Dermis microvascular lymphatic vessel endothelial cell (primary cell): ENCODE measurements at regions not wholly inside any gene's neighbourhood (a gene's known extent, or its start where the extent isn't known, plus 50 kb on each side); places are given as distances from the start of the nearest gene placed in this dataset.

Experiments used
- DNase-seq, 2 donors: peaks; one replicate each; pipeline versions ENCODE4 v3.0.0 to v3.0.0-alpha.2; 2010; ENCODE audit warnings: low read depth in 2 of 2

GRCh38 chr13:85742355-85742754, 56.9 kb downstream of the SLITRK6 start:
- DNase-seq = no peak

DNA sequence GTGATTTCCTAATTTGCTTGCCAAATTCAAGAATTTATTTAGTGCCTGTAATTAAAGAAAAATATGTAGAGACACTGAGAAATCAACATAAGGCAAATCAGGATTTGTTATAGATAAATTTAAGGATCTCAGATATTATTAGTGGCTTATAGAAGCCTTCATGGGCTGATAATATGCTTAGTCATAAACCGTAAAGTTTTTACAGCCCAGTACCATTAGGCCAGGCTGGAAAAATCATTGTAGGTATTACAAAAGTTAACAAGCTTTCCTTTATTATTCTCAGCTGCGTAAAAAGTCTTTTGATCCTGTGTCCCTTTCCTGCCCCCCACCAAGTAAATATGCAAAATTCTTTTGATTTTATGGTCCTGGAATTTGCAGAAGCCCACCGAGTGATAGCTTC, 58.2 kb downstream of the SLITRK6 start:
- no peak for DNase-seq

DNA sequence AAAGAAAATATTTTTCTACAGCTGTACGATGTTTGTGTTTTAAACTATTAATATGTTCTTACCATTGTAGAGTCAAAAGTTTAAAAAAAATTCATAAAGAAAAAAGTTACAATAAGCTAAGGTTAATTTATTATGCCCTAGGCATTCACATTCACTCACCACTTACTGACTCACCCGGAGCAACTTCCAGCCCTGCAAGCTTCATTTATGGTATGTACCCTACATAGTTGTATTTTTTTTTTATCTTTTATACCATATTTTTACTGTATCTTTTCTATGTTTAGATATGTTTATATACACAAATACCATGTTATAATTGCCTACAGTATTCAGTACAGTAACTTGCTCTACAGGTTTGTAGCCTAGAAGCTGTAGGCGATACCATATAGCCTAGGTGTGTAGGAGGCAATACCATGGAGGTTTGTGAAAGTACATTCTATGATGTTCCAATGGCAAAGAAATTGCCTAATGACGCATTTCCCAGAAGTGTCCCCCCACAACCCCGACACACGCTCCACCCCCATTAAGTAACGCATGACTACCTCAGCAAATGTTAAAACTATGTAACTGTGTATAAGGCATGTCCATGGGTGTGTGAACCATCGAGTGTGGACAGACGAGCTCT, 60.4 kb downstream of the SLITRK6 start:
- no peak for DNase-seq

DNA sequence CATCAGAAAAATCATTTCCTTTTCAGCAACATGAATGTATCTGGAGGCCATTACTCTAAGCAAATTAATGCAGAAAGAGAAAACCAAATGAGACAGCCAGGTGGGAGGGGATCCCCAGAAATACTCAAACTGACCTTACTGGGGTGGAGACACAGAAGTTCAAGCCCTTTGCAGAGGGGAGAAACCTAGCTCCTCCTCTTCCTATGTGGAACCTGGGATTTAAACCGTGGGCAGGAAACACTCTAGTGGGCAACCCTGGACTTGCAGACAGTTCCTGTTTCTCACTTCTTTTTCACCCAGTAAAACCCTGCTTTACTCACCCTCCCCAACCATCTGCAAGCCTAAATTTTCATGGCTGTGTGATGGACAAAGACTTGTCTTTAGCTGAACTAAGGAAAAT, 61.3 kb downstream of the SLITRK6 start:
- DNase-seq = no peak

DNA sequence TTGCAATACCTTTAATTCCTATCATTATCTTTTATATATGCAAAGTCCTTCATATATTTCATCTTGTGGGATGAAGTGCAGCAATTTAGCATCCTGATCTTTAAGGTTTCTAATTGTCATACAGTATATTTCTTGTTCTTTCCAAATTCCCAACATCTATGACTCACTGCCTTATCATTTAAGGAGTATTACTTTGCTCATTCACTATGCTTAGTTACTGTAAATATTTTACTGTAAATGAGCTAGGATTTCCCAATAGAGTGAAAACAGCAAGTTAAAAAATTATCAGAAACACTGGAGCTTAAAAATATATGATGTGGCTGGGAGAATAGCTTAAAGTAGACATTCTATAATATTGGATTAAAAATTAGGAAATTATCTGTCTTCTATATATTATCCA, 69.9 kb downstream of the SLITRK6 start:
- no peak for DNase-seq

DNA sequence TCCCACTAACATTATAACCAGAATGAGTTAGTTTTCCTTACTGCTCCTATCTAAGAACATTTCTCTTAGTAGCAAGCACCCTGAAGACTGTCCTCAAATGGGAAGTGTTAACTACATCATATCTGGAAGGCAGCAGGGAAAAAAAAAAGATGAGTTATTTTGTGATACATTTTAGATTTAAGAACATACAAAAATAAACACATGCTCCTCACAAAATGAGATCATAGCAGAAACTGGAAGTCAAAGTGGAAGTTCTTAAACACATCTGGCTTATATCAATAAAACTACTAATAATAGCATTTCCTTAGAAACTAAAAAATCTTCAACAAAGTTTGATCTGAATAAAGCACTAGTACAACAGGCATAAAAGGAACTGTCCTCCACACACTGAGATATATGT, 70.4 kb downstream of the SLITRK6 start:
- no peak for DNase-seq

- DNase-seq = no peak
These were observed 73.8 kb downstream of the SLITRK6 start for GRCh38 chr13:85725433-85725832.

DNA sequence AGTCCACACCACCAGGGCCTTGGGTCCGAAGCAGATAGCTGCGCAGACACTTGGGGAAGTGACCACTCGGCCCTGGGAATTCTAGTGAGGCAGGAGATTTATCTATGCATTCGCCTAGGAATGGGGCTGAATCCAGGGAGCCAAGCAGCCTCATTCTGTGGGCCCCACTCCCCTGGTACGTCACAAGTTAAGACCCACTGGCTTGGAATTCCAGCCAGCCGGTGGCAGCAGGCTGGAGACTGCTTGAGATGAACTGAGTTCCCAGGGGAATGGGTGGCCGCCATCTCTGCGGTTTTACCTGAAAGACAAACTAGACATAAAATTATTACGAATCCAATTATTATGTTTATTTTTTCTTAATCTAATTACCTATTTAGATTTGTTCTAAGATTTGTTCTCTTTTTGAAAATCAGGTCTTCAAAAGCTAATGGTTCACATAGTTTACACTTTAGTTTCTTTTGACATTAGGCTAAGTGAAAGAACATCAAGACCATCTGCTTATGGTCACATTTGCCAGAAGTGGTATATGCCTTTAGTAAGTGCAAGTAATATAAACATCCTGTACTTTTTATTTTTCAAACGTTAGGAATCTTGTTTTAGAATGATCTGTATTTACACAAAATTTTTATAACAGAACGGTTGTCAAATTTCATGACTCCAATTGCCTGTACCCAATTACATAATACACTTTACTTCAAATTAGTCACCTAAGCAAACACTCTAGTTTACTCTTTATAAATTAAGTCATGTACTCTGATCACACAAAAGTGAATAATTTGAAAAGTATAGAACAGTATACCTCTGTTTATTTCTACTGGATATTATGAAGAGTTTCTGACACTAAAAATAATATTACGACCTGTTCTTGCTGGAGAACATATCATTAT, 74.4 kb downstream of the SLITRK6 start:
- DNase-seq = no peak

DNA sequence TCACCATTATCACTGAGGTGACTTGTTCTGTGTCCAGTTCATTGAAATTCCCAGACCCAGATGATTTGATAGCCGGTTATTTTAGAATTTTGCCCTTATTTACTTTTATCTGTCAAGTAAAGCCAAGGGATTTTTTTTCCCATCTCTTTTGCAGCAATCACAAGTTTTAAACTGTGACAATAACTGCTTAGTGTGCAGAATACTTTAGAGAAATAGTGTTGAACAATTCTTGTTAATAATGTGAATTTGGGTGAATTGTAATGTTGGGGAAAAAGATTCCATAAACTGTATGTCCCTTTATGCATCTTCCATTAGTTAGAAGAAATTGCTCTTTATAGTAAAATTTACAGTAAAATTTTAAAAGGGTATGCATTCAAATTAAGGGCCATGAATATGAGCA, 79.5 kb downstream of the SLITRK6 start:
- DNase-seq = no peak

- DNase-seq = no peak
These were observed 81.3 kb downstream of the SLITRK6 start for GRCh38 chr13:85717921-85718320.

DNA sequence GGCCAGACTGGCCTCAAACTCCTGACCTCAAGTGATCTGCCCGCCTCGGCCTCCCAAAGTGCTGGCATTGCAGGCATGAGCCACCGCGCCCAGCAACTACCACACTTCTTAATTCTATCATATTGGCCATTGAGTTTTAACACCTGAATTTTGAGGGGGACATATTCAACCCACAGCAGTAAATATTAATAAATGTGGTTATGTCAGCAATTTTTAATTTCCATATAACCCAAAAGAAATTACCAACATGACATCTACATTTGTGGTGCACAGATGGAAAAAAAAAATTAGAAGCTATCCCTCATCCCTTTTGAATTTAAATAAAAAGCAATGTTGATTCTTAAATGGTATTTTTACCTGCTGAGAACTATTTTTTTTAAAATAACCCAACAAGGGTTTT, 88.7 kb downstream of the SLITRK6 start:
- no peak for DNase-seq

GRCh38 chr13:85709721-85710120, 89.5 kb downstream of the SLITRK6 start:
- DNase-seq = no peak

DNA sequence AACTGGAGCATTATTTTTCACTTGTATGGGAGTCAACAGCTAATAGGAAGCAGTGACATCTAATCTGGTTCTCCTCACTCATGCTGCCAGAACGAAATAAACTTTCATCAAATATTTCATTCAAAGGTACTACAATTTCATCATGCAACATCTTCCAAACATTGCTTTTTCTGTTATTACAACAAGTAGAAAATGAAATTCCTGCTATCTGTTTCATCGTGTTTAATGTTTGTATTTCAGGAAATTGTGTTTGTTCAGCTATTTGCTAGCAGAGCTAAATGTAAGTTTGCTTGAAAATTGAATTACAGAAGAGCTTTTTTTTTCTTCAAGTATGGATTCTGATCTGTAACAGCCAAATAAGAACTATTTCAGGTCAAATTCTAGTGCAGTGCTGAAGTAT, 90.1 kb downstream of the SLITRK6 start:
- no peak for DNase-seq

DNA sequence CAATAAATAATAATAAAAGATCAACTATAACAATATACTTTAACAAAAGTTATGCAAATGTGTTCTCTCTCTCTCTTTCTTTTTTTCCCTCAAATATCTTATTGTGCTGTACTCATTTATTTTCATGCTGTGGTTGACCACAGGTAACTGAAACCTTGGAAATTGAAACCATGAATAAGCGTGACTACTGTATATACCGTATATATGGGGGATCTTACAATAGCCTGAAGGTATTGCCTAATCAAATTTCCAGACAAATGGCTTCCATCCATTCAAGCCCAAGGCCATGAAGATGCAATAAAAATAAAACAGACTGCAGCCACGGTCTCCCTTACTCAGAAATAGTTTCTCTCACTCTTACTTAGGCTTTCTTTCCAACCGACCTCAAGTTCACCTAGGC, 98.3 kb downstream of the SLITRK6 start:
- no peak for DNase-seq

DNA sequence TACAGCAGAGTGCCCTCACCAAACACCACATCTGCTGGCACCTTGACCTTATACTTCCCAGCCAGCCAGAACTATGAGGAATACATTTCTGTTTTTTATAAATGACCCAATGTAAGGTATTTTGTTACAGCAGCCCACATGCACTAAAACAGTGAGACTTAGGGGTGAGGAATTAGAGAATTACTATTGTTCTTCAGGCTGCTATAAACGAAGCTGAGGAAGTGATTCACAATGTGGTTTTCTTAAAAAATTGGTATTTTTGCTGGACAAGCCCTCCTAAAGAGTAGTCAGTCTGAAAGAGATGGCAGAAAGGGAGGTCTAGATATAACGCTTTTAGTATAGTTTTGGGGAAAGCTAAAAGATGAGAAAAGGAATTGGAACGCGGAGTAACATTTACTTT, 101.0 kb downstream of the SLITRK6 start:
- no peak for DNase-seq

GRCh38 chr13:85694992-85695391, 104.2 kb downstream of the SLITRK6 start:
- DNase-seq = no peak

DNA sequence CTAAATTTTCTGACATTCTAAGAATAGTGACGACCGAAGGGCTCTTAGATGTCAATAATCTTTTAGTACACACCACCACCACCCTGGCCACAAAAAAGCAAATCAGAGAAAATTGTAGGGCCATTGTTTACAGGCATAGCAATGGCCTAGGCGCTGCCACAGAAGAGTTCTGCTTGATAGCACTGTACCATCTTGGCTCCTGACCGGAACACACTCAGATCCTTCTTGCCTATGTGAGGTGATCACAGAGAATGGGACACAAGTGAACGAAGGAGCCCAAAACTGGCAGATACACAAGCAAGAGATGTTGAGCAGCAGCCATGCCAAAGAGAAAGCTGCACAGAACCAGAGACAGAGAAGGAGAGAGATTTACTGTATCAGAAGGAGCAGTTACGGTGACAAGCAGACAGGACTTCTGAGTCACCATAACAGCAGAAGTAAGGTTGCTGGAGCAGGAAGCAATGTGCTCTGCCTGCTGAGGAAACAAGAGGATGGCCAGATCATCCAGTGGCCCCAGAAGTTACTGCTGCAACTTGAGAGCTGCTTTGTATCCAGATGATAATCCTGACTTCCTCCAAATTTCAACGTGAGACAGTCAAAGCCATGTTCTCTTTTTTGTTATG, 105.2 kb downstream of the SLITRK6 start:
- no peak for DNase-seq

DNA sequence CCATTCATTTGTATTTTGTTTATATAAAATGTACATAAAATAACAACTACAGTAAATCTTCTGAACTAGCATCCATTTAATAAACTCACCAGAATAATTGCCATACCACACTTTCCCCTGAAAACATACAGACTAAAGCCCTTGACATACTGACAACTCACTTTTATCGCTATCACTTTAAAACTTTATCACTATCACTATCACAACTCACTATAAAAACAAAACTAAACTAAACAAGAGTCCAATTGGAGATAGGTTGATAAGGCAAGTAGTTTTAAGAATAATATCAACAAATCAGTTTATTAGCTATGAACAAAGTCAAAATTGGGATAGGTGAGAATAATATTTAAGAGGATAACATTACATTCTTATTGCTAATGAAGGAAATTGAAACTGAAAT, 108.9 kb downstream of the SLITRK6 start:
- no peak for DNase-seq

GRCh38 chr13:85685436-85685835, 113.8 kb downstream of the SLITRK6 start:
- DNase-seq = no peak

DNA sequence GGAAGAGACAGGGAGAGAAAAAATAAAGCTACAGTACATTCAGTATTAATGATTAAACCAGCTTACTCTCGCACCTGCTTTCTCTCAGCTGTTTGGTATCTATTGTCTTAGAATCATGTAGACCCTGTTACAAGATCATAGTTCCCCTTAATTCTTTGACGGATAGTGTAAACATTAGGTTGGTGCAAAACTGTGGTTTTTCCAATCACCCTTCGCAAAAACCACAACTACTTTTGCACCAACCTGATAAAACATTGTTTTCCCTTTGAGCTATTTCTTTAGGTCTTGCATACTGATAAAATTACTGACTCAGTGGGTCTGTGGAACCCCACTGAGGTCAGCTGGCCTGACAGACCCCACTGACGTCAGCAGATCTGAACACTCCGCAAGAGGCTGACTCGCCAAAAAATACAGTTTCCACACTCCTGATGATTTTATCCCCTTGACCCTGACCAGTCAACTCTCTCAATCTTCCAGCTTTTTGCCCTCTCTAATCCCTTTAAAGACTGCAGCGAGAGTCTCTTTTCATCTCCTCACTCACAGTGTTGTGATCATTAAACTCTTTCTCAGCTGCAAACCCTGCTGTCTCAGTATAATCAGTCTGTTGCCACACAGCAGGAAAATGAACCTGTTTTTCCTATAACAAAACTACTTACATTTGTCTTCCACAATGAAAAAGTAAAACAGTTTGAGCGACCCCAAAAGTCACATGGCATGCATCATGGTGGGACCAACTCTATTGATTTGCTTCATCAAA, 123.9 kb downstream of the SLITRK6 start:
- DNase-seq = no peak

DNA sequence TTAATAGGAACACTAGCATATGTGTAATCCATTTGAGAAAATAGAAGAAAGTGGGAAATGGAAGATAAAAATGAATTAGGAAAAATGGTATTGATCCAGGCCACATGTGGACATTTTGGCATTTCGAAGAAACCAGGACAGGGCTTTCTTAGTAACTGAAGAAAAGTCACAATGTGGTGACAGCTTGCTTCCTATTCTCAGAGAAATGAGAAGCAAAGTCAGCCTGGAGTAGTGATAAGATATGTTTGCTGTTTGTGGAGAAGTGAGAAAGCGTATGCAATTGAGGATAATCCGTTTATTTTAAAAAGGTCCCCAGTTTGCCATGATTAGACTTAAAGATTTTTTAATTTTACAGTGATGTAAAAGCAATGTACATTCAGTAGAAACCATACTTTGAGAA, 127.9 kb downstream of the SLITRK6 start:
- no peak for DNase-seq

DNA sequence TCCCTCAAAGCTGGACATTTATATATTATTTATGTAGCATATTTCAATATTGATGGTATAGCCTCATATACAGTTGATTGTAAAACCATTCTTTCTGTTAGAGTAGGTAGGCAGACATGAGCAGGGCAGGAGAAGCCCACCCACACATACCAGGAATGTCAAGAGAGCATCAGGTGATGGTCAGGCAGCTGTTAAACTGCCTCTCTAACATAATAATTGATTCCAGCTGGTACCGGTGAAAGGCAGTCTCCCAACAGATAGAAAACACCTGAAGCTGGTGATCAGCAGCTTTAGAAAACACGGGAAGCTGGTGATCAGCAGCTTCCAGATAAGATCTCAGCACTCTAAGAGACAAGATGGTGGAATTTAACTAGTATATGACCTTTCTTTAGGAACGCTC, 132.9 kb downstream of the SLITRK6 start:
- no peak for DNase-seq
